Neural cell (in vitro differentiated cells): ENCODE measurements at regions not wholly inside any gene's neighbourhood (a gene's known extent, or its start where the extent isn't known, plus 50 kb on each side); places are given as distances from the start of the nearest gene placed in this dataset.

Source experiments
- H2AFZ ChIP-seq: fragments of 200-600, 300-800 bp; sonication (generic), shearing (Covaris generic); 2 replicates; pipeline ENCODE4 v1.6.0; 2014; ENCODE audit warnings: low read depth, mild to moderate bottlenecking, antibody characterized with exemption, low read length, moderate library complexity
- H3F3A ChIP-seq: fragments of 200-600 bp; shearing (Covaris generic); 2 replicates; pipeline ENCODE4 v1.6.1; 2016; ENCODE audit warnings: mild to moderate bottlenecking, moderate library complexity, mixed read lengths, antibody characterized with exemption, low read length; ENCODE audit not compliant: insufficient read depth, poor library complexity, severe bottlenecking
- H3K27ac ChIP-seq: fragments of 200-600, 300-800 bp; sonication (generic), shearing (Covaris generic); 2 replicates; pipeline ENCODE4 v1.5.1; 2014; ENCODE audit warnings: mild to moderate bottlenecking, low read length, moderate library complexity
- H3K27me3 ChIP-seq: fragments of 300-800, 200-600 bp; sonication (generic), shearing (Covaris generic); 2 replicates; pipeline ENCODE4 v1.6.0; 2014; ENCODE audit warnings: mild to moderate bottlenecking, low read depth, low read length, moderate library complexity; ENCODE audit not compliant: insufficient read depth
- H3K36me3 ChIP-seq: fragments of 300-800, 200-600 bp; sonication (generic), shearing (Covaris generic); 2 replicates; pipeline ENCODE4 v1.5.1; 2014; ENCODE audit warnings: mild to moderate bottlenecking, antibody characterized with exemption, low read length, moderate library complexity; ENCODE audit not compliant: insufficient read depth
- H3K4me2 ChIP-seq: fragments of 300-800, 200-600 bp; sonication (generic), shearing (Covaris generic); 2 replicates; pipeline ENCODE4 v1.6.0; 2014; ENCODE audit warnings: mild to moderate bottlenecking, low read length
- H3K4me3 ChIP-seq: fragments of 300-800, 200-600 bp; sonication (generic), shearing (Covaris generic); 2 replicates; pipeline ENCODE4 v1.5.1; 2014; ENCODE audit warnings: mild to moderate bottlenecking, low read length, moderate library complexity
- H3K79me2 ChIP-seq: fragments of 200-600 bp; shearing (Covaris generic); replicated peaks from 2 replicates; pipeline ENCODE4 v1.6.0; 2014; ENCODE audit warnings: mild to moderate bottlenecking, low read length, moderate library complexity; ENCODE audit not compliant: insufficient read depth
- H3K9ac ChIP-seq: fragments of 300-800, 200-600 bp; sonication (generic), shearing (Covaris generic); 2 replicates; pipeline ENCODE4 v1.6.1; 2016; ENCODE audit warnings: mild to moderate bottlenecking, low read length, mixed read lengths
- H3K9me2 ChIP-seq: fragments of 200-600 bp; shearing (Covaris generic); 2 replicates; pipeline ENCODE4 v1.6.1; 2016; ENCODE audit warnings: mild to moderate bottlenecking, low read length, mixed read lengths; ENCODE audit not compliant: insufficient read depth
- H3K9me3 ChIP-seq: fragments of 200-600, 300-800 bp; sonication (generic), shearing (Covaris generic); 2 replicates; pipeline ENCODE4 v1.6.1; 2016; ENCODE audit warnings: mild to moderate bottlenecking, mixed run types, low read length, moderate library complexity, mixed read lengths
- H4K20me1 ChIP-seq: fragments of 200-600 bp; shearing (Covaris generic); 2 replicates; pipeline ENCODE4 v1.6.1; 2016; ENCODE audit warnings: mild to moderate bottlenecking, mixed run types; ENCODE audit not compliant: insufficient read depth
- CTCF ChIP-seq: fragments of 450-650 bp; IDR thresholded peaks from 2 replicates; pipeline ENCODE4 v1.5.1; 2014; ENCODE audit warnings: antibody characterized with exemption, mild to moderate bottlenecking, moderate library complexity; ENCODE audit not compliant: poor library complexity, severe bottlenecking
- EP300 ChIP-seq: fragments of 450-650 bp; conservative IDR thresholded peaks from 2 replicates; pipeline ENCODE4 v1.6.1; 2014; ENCODE audit warnings: antibody characterized with exemption, mild to moderate bottlenecking, moderate library complexity; ENCODE audit not compliant: poor library complexity, severe bottlenecking
- EZH2 ChIP-seq: fragments of 200-600, 300-800 bp; shearing (Covaris generic), sonication (generic); IDR thresholded peaks from 2 replicates; pipeline ENCODE4 v1.6.1; 2014; ENCODE audit warnings: antibody characterized with exemption, low read length, borderline replicate concordance, mild to moderate bottlenecking; ENCODE audit not compliant: insufficient read depth, poor library complexity, severe bottlenecking
- MXI1 ChIP-seq: fragments of 450-650 bp; conservative IDR thresholded peaks from 2 replicates; pipeline ENCODE4 v1.6.1; 2014; ENCODE audit warnings: antibody characterized with exemption, mild to moderate bottlenecking; ENCODE audit not compliant: poor library complexity, severe bottlenecking
- POLR2AphosphoS5 ChIP-seq: IDR thresholded peaks from 2 replicates; pipeline ENCODE4 v1.6.1; 2012
- RAD21 ChIP-seq: fragments of 450-650 bp; conservative IDR thresholded peaks from 2 replicates; pipeline ENCODE4 v1.6.1; 2014; ENCODE audit warnings: antibody characterized with exemption, mild to moderate bottlenecking, moderate library complexity
- SMC3 ChIP-seq: fragments of 450-650 bp; conservative IDR thresholded peaks from 2 replicates; pipeline ENCODE4 v1.6.1; 2014; ENCODE audit warnings: antibody characterized with exemption, mild to moderate bottlenecking, moderate library complexity; ENCODE audit not compliant: poor library complexity
- TAF1 ChIP-seq: IDR thresholded peaks from 2 replicates; pipeline ENCODE4 v1.6.1; 2012; ENCODE audit warnings: low read depth
- TF ChIP-seq, protein P1 (sequence below): IDR thresholded peaks from 2 replicates; pipeline ENCODE4 v1.6.1; 2012; ENCODE audit warnings: borderline replicate concordance

- no peak overlapping the region for H2AFZ ChIP-seq
- no peak overlapping the region for H3K4me3 ChIP-seq
- H3K36me3 ChIP-seq, result no peaks in the 10 kb centered on the region
- TF ChIP-seq EZH2, result no peak
- no peak for TF ChIP-seq EP300
- TF ChIP-seq, protein P1, sequence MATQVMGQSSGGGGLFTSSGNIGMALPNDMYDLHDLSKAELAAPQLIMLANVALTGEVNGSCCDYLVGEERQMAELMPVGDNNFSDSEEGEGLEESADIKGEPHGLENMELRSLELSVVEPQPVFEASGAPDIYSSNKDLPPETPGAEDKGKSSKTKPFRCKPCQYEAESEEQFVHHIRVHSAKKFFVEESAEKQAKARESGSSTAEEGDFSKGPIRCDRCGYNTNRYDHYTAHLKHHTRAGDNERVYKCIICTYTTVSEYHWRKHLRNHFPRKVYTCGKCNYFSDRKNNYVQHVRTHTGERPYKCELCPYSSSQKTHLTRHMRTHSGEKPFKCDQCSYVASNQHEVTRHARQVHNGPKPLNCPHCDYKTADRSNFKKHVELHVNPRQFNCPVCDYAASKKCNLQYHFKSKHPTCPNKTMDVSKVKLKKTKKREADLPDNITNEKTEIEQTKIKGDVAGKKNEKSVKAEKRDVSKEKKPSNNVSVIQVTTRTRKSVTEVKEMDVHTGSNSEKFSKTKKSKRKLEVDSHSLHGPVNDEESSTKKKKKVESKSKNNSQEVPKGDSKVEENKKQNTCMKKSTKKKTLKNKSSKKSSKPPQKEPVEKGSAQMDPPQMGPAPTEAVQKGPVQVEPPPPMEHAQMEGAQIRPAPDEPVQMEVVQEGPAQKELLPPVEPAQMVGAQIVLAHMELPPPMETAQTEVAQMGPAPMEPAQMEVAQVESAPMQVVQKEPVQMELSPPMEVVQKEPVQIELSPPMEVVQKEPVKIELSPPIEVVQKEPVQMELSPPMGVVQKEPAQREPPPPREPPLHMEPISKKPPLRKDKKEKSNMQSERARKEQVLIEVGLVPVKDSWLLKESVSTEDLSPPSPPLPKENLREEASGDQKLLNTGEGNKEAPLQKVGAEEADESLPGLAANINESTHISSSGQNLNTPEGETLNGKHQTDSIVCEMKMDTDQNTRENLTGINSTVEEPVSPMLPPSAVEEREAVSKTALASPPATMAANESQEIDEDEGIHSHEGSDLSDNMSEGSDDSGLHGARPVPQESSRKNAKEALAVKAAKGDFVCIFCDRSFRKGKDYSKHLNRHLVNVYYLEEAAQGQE, result no peak
- TF ChIP-seq POLR2AphosphoS5, result no peak
- TF ChIP-seq TAF1, result no peak
- no peak for TF ChIP-seq MXI1
- no peak for TF ChIP-seq RAD21
- no peak for TF ChIP-seq SMC3
- no peak for TF ChIP-seq CTCF
- no peaks in the 10 kb centered on the region for H3K9me2 ChIP-seq
- H3K79me2 ChIP-seq, result no peaks in the 10 kb centered on the region
- H4K20me1 ChIP-seq, result no peaks in the 10 kb centered on the region
- H3K27ac ChIP-seq, result no peak overlapping the region
- no peak overlapping the region for H3K4me2 ChIP-seq
- H3F3A ChIP-seq, result no peaks in the 10 kb centered on the region
- no peaks in the 10 kb centered on the region for H3K27me3 ChIP-seq
- no peaks in the 10 kb centered on the region for H3K9me3 ChIP-seq
- no peak overlapping the region for H3K9ac ChIP-seq
Observed at GRCh38 chrY:15510288-15510687, 986.0 kb downstream of the NLGN4Y start.

DNA sequence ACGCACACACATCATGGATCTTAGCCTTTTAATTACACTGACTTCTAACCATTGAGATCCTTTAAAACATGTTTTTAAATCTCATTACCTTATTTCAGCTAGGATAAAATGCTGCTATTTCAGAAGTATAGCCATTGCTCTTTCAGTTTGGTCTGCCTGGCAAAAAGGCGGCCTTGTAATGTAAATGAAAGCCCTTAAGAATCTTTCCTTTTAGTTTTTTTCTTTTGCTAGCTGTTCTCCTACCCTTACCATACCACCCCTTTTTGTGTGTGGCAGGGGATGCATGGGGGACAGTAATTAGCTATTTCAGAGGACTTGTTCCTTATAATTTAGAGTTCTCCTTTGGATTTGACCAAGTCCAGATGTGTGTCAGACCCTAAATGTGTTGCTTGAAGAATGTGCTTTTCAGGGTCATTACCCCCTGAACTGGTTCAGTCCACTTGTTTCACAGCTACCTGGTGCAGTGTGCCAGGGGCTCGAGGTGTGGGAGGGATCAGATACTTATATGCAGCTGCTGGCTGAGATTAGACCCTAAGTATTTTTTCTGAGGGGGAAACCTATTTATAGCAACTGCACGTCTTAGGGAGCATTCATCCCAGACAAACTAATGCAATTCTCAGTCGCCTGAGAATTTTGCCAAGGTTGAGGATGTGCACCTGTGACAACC lies 986.8 kb downstream of the NLGN4Y start:
- H3K4me2 ChIP-seq, result no peak overlapping the region
- H3K27ac ChIP-seq, result no peak overlapping the region
- no peaks in the 10 kb centered on the region for H3K27me3 ChIP-seq
- H3K9ac ChIP-seq, result no peak overlapping the region
- H4K20me1 ChIP-seq, result no peaks in the 10 kb centered on the region
- no peaks in the 10 kb centered on the region for H3K79me2 ChIP-seq
- H3K36me3 ChIP-seq, result no peaks in the 10 kb centered on the region
- H3K4me3 ChIP-seq, result no peak overlapping the region
- no peak overlapping the region for H2AFZ ChIP-seq
- TF ChIP-seq TAF1 (no peak), MXI1 (no peak), EZH2 (no peak), POLR2AphosphoS5 (no peak), SMC3 (no peak), EP300 (no peak), CTCF (no peak), RAD21 (no peak)
- TF ChIP-seq, protein P1, result no peak
- H3F3A ChIP-seq, result no peaks in the 10 kb centered on the region
- no peaks in the 10 kb centered on the region for H3K9me2 ChIP-seq
- no peaks in the 10 kb centered on the region for H3K9me3 ChIP-seq
